Omental fat pad (tissue), 3 donors: ENCODE measurements at regions not wholly inside any gene's neighbourhood (a gene's known extent, or its start where the extent isn't known, plus 50 kb on each side); places are given as distances from the start of the nearest gene placed in this dataset.

Source experiments
- ATAC-seq: fragments of 150-250 bp; one replicate; pipeline ENCODE4 v1.9.1; 2016; ENCODE audit warnings: mild to moderate bottlenecking, moderate library complexity; ENCODE audit not compliant: low FRiP score
- DNase-seq: peaks from one replicate; pipeline ENCODE4 v3.0.0-alpha.2; 2019; ENCODE audit warnings: low spot score
- TF ChIP-seq, protein P1 (sequence below), 3 donors: fragments of 450-650 bp; IDR thresholded peaks; one replicate each; pipeline ENCODE4 v1.5.1; 2016 to 2017; ENCODE audit warnings: antibody characterized with exemption in 3 of 3, mild to moderate bottlenecking in 3 of 3, moderate library complexity in 2 of 3

DNA sequence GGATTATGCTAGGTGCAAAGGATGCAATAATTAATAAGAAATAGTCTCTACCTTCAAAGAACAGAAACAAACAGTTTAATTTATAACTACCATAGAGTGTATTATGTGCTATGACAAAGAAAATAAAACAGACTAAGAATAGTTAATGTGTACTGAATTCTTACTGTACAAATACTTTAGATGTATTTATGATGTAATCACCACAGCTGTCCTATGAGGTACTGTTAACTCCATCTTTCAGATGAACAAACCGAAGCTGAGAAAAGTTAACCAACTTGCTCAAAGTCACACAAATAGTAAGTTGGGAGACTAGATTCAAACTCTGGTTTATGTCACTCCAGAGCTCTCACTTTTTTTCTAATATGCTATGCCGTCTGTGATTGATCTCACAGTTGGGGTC lies 77.0 kb upstream of the FGGY start:
- TF ChIP-seq, protein P1, sequence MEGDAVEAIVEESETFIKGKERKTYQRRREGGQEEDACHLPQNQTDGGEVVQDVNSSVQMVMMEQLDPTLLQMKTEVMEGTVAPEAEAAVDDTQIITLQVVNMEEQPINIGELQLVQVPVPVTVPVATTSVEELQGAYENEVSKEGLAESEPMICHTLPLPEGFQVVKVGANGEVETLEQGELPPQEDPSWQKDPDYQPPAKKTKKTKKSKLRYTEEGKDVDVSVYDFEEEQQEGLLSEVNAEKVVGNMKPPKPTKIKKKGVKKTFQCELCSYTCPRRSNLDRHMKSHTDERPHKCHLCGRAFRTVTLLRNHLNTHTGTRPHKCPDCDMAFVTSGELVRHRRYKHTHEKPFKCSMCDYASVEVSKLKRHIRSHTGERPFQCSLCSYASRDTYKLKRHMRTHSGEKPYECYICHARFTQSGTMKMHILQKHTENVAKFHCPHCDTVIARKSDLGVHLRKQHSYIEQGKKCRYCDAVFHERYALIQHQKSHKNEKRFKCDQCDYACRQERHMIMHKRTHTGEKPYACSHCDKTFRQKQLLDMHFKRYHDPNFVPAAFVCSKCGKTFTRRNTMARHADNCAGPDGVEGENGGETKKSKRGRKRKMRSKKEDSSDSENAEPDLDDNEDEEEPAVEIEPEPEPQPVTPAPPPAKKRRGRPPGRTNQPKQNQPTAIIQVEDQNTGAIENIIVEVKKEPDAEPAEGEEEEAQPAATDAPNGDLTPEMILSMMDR (IDR thresholded peaks at IDR 0.05) = no peak
- ATAC-seq = no peak
- DNase-seq = no peak

DNA sequence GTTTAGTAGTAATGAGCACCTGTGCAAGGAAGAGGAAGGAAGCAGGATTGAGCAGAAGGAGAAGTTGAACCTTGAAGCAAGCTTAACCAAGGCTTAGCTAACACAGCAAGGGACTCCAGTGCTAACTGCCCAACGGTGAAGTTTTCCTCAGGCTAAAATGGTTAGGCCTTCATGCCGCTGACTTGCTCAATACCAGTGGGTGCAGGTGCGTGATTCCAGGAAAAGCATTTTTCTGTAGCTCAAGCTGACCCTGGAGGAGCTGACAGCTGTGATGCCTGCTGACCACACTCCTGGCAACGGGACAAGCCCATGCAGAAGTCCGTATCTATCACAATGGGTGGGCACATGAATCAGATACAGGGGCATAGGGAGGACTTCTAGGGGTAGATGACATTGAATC lies 76.5 kb upstream of the FGGY start:
- DNase-seq (no peak), ATAC-seq (no peak)
- TF ChIP-seq, protein P1 (IDR thresholded peaks at IDR 0.05) = no peak

DNA sequence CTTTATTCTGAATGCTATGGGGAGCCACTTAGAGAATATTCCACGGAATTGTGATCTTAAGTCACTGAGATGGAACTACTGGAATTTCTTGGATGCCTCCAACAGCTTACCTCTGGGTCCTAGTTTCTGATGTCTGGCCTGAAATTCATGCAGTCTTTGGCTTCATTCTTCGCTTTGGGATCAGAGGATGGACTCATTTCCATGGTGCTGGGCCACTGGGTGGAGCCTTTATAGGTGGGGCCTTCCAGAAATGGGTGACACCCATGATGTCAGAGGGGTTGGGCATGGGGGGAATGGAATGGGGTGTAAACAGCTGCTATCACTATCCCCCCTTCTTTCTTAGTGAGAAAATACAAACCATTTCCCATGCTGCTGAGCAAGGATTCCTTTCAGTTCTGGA lies 73.7 kb upstream of the FGGY start:
- no peak for ATAC-seq
- no peak for DNase-seq

DNA sequence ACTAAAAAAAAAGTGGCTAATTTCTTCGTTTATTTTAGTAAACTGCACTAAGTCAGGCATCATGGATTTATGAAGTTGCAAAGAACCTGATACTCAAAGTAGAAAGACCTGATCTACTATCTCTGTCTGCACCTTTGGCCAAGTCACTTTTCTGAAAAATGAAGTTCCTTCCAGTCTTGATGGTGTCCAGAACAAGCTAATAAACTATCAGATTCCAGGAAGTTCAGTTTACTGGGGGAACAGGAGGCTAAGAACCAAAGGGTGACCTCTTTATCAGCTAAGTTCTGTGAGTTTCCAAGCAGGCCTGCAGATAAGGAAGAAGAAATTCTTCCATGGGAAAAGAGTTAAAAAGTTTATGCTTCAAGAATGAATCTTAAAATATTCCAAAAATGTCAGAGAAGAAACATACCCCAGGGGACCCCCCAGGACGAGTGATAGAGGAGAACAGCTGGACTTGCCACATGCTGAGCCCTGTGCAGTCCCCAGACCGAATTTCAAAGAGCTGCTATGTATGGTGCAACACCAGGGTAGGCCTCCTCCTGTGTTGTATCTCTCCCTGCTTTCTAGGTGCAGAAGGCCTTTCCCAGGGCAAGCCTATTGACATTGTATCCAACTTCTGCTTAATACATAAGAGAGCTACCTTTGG lies 72.8 kb upstream of the FGGY start:
- no peak for DNase-seq
- ATAC-seq = no peak
- TF ChIP-seq, protein P1 (IDR thresholded peaks at IDR 0.05) = no peak

More for the DNA sequence above, 73.7 kb upstream of the FGGY start:
- TF ChIP-seq, protein P1 (IDR thresholded peaks at IDR 0.05) = no peak

DNA sequence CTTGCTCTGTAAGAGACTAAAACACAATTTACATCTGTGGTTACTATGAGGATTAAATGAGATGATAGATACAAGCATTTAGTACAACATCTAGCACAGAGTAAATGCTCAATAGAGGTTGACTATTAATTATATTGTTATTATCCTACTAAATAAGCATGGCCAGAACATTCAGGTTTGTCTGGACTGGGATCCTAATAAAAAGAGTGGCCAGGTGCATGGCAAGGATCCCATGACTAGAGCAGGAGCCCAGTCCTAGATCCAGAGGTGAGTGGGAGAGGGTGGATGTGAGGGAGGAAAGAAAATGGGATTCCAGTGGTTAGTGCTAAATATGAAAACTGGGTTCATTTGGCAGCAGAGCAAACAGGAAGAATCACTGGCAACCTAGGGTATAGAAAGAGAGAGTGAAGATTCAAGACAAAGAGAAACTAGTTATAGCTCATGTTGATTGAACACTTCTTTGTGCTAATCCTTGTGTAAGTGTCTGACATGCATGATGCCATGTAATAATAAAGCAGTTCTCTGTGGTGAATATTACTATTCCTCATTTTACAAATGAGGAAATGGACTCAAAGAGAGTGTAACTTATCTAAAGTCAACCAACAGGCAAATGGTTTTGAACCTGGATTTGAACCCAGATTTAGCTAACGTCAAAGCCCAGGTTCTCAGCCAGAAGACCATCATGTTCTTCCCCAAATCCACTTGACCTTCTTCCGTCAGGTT lies 71.1 kb upstream of the FGGY start:
- ATAC-seq (no peak), DNase-seq (no peak)
- TF ChIP-seq, protein P1 (IDR thresholded peaks at IDR 0.05) = no peak

DNA sequence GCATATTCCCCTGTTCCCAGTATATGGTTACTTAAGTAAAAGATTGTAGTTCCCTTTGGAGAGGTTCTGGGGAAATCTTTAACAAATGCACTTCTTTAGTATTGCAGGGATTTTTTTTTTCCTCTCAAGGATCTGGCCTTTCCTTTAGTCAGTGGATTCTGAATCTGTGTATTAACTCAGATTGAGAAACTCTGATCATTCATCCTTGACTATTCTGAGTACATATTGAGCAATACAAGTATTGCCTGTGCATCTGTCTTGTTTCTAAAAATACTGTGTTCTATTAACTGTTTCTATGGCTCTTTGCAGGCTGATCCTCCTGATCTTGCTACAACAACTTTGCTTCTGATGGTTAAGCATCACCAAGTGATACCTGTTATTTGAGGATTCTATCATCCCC lies 67.8 kb upstream of the FGGY start:
- DNase-seq = no peak
- peak; percentile 79 for ATAC-seq
- TF ChIP-seq, protein P1 (IDR thresholded peaks at IDR 0.05) = no peak

DNA sequence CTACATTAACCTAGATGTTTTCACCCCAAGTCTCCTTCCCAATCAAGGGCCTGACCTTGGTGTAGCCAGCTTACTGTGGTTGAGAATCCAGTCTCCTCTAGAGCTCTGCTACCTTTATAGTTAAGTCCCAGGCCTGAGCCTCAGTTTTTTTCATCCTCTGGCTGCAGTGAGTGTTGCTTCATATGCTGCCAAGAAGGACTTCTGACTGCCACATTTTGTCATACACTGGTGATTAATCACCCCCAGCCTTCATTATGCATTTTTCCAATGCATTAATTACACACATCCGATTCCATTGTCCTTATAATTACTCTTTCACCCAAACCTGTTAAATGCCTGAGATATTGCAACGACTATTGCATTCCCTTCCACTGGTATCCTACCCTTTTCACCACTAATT lies 66.3 kb upstream of the FGGY start:
- no peak for DNase-seq
- no peak for ATAC-seq
- TF ChIP-seq, protein P1 (IDR thresholded peaks at IDR 0.05) = no peak
